ENCODE measurements at regions not wholly inside any gene's neighbourhood (a gene's known extent, or its start where the extent isn't known, plus 50 kb on each side); places are given as distances from the start of the nearest gene placed in this dataset.

- no peak for DNase-seq
These were observed 292.2 kb upstream of the MC4R start for GRCh38 chr18:60664736-60665135.

DNA sequence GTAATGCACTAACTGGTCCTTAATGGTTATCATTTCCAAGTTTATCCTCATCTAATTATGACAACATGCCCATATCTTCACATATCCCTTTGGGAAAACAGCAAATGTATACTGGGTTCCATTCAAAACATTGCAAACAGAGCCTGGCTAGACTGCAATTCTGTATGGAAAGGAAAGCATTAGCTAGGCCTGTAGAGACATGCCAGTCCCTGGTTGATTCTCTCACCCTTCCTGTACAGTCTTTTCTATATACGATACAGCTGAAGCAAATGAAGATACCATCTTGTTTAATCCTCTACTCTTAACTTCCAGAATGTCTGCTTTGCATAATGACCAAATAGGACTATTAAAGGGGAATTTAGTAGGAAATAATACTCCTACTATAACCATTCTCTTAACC is 294.4 kb upstream of the MC4R start:
- no peak for DNase-seq

DNA sequence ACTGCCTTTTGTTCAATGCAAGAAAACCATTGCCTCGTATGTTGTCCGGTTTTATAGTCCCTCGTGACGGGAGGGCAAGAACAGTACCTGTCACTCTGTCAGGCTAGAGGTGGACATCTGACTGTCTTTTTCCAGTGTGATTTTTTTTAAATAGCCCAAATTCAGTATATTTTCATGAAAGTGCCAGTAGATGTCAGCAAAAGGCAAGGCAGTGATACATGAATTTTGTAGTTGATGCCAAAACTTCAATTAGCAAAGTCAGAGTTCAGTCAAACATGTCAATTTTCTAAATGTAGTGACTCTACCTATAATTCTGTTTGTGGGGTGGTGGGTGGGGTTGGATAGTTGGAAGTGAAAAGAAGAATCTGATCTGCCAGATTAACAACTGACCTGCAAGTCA is 296.0 kb upstream of the MC4R start:
- DNase-seq, result no peak

- no peak for DNase-seq
These were observed 297.4 kb upstream of the MC4R start for GRCh38 chr18:60669938-60670337.

DNA sequence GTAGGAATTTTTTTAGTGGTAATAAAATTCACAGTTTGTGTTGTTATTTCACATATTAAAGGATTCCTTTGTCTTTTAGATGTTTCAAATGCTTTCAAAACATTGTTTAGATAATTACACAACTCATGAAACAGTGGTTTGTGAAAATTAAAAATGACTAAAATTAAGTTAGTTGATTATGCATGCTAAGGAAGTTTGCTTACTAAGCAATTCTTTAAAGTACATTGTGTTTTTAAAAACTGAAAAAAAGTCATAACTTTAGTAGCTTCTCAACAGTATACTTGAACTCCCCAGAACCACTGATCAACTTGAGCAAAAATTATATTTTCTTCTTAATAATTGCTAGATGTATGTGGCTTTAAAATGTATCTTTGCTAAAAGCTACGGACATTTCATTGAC is 298.4 kb upstream of the MC4R start:
- no peak for DNase-seq

DNA sequence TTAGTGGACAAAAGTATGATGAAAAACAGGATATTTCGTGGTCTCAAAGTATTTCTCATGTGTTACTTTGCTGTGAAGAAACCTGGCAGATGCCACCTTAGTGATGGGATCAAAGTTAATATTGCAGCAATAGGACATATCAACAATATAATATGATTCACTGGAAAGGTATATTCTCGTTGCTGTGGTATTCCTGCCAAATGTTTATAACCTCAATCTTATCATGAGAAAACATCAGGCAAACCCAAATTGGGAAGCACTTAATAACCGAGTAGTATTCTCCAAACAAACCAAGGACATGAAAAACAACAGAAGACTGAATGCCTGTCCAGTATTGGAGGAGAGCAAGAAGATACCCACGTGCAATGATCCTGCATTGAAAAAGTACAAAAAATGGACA is 302.6 kb upstream of the MC4R start:
- DNase-seq, result no peak

DNA sequence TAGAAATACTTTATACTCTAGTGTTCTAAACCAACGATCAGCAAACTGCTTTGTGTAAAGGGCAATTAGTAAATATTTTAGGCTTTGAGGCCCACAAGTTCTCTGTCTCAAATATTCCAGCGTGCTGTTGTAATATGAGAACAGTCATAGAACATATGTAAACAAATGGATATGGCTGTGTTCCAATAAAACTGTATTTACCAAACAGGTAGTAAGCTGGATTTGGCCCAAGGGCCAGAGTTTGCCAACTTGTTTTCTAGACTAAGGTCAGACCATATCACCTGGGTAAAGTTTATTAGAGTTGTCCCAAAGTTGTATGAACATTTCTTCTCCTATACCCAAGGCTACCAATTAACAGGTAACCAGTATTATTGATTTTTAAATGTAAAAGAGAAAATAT is 303.2 kb upstream of the MC4R start:
- DNase-seq, result peak; percentile 7 to 56

- no peak for DNase-seq
These were observed 304.2 kb upstream of the MC4R start for GRCh38 chr18:60676815-60677214.

GRCh38 chr18:60684843-60685513 is 312.4 kb upstream of the MC4R start:
- DNase-seq, result no peak

DNA sequence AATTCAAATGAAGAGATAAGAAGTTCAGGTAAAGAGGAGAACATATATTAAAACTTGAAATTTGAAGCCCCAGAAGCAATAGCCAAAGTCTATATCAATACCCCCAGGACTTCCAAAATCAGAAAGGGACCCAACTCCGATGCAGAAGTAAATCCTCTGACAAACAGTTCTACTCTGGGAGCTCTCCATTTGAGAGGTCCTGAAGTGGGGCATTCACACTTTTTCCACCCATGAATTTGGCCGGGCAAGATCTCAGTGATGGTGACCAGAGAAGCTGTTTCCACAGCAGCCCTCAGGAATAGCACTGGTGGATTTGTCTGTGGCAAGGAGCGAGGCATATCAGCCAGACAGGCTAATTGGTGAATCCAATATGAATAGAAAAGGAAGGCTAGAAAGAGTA is 313.6 kb upstream of the MC4R start:
- no peak for DNase-seq

GRCh38 chr18:60691061-60691460 is 318.5 kb upstream of the MC4R start:
- no peak for DNase-seq

DNA sequence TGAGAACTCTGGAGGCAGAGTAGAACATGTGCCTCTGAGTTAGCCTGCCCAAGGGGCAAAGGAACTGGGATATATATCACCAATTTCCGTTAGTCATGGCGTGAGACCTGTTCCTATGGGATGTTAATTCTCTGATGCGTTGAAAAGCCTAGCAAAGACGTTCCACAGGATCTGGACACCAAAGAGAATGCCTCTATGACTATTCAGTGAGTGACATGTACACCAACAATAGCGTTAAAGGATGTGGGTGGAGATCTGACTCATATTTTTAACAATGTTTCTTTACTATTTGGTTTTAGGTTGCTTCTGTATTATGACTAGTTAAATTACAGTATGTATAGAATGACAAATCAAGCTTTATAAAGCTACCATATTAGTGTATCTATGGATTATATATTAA is 320.9 kb upstream of the MC4R start:
- DNase-seq, result no peak

- DNase-seq, result peak in 1 of 2 experiments; percentile 8
These were observed 326.3 kb upstream of the MC4R start for GRCh38 chr18:60698901-60699300.

DNA sequence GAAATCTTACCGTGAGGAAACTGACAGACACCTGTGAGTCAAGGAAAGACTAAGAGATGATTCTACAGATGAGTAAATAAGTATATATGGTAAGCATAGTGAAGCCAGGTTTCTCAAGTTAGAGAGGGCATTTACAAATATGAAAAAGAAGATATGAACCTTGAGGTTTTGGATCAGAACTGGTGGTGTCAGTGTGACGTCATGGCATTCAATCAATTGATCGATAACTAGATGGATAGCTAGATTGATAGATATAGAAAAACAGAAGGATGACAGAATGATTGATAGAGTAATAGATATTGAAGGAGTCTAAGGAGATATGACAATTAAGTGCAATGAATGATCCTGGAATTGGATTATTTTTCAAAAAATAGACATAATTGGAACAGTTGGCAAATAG is 350.2 kb upstream of the MC4R start:
- no peak for DNase-seq

GRCh38 chr18:60732143-60732542 is 359.6 kb upstream of the MC4R start:
- DNase-seq, result no peak

DNA sequence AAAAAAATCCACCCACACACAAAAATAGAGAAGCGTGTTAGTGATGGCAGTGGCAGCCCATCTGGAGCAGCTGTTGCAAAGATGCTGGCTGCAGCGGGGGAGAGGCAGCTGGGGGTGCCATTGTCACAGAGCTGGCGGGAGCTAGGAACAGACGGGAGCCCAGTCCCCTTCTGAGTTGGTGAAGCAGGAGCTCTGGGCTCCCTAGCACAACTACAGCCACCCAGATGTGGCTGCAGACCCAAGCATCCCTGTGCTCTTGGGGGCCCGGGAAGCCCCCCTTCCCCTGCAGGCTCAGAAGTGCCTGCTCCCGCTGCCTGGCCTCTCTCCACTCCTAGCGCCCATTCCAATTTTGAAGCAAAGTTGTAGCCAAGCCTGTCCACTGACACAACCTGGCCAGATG is 366.6 kb upstream of the MC4R start:
- no peak for DNase-seq

- no peak for DNase-seq
These were observed 367.7 kb upstream of the MC4R start for GRCh38 chr18:60740313-60740712.

- DNase-seq, result no peak
These were observed 373.9 kb upstream of the MC4R start for GRCh38 chr18:60746491-60746890.

GRCh38 chr18:60746919-60747318 is 374.3 kb upstream of the MC4R start:
- DNase-seq, result no peak

DNA sequence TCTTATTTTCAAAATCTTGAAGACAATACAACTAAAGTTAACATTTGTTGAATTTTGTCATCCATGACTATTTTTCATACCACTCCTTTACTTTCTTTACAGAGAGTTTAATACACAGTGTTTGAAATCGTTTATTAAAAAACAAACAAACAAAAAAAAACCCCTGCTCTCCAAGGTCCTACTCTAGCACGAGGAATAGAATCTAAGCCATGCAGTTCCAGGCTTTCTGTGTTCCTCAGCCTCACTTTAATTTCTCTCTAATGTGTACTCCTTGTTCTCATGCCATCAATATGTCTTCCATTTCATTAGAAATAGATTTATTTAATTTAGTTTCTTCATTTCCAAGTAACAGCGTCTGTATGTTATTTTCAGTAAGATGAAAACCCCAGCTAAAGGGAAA is 381.2 kb upstream of the MC4R start:
- no peak for DNase-seq

- no peak for DNase-seq
These were observed 381.9 kb upstream of the MC4R start for GRCh38 chr18:60754413-60755009.

- no peak for DNase-seq
These were observed 382.6 kb upstream of the MC4R start for GRCh38 chr18:60755134-60755533.

GRCh38 chr18:60775978-60776377 is 403.4 kb upstream of the MC4R start:
- DNase-seq, result no peak

- no peak for DNase-seq
These were observed 411.6 kb upstream of the MC4R start for GRCh38 chr18:60784161-60784560.

- no peak for DNase-seq
These were observed 422.2 kb upstream of the MC4R start for GRCh38 chr18:60794802-60795201.
